Retinal pigment epithelial cell (primary cell): ENCODE measurements at regions not wholly inside any gene's neighbourhood (a gene's known extent, or its start where the extent isn't known, plus 50 kb on each side); places are given as distances from the start of the nearest gene placed in this dataset.

Experiments
- DNase-seq: peaks from one replicate; pipeline ENCODE4 v3.0.0-alpha.2; 2010; ENCODE audit warnings: low read depth
- H3K4me3 ChIP-seq: 2 replicates; pipeline ENCODE4 v1.5.1; 2011; ENCODE audit warnings: mild to moderate bottlenecking, low read length, control low read depth, moderate library complexity
- TF ChIP-seq, protein P1 (sequence below): conservative IDR thresholded peaks from 2 replicates; pipeline ENCODE4 v1.5.1; 2011; ENCODE audit warnings: low read depth, low read length, control low read depth, inconsistent platforms

DNA sequence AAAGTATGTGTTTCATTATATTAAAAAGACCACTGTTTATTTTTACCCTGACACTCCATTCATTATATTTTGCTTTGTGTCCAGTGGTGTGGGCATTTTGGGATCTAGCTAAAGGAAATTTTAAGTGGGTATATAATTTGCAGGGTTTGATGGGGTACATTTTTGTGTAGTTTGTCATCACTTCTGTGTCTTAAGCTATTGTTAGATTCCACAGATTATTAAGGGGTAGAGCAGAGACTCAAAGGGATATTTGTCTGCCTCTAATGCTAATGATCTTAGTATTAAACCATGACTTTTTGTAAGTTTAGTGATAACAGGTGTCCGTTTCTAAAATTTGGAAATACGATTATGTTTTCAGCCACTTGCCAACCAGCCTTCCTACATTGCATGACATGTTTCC lies 731.6 kb downstream of the BRINP1 start:
- TF ChIP-seq, protein P1, sequence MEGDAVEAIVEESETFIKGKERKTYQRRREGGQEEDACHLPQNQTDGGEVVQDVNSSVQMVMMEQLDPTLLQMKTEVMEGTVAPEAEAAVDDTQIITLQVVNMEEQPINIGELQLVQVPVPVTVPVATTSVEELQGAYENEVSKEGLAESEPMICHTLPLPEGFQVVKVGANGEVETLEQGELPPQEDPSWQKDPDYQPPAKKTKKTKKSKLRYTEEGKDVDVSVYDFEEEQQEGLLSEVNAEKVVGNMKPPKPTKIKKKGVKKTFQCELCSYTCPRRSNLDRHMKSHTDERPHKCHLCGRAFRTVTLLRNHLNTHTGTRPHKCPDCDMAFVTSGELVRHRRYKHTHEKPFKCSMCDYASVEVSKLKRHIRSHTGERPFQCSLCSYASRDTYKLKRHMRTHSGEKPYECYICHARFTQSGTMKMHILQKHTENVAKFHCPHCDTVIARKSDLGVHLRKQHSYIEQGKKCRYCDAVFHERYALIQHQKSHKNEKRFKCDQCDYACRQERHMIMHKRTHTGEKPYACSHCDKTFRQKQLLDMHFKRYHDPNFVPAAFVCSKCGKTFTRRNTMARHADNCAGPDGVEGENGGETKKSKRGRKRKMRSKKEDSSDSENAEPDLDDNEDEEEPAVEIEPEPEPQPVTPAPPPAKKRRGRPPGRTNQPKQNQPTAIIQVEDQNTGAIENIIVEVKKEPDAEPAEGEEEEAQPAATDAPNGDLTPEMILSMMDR: no peak
- DNase-seq: no peak
- no peak overlapping the region for H3K4me3 ChIP-seq

DNA sequence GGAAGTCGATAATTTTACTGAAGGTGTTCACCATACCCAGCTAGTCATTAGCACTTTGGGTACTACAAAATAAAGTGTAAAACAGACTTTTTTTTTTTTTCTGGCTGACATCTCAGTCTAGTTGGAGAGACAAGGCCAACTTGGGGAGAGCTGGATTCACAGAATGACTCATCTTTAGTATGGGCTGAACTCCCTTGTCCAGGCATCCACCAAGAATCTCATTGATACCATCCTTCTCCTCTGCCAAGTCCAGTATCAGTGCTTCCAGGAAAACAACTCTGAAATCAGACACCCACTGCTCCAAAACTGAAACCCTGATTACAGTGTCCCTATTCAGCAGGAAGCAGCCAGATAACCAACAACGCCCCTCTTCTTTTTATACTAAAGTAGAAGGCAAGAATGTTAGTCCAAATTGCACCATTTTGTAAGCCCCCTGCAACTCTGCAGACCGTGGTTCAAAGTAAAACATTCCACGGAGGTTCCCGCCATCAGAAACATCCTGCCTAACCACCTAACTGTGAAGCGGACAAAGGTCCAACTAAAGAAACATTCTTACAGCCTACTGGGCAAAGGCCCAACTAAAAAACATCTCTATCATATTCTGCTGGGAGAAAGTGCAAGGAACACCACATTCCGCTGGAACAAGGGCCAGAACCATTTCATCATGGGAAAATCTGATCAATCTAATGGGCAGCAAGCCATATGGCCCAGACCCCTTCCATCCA lies 728.2 kb downstream of the BRINP1 start:
- TF ChIP-seq, protein P1: no peak
- no peak for DNase-seq
- H3K4me3 ChIP-seq: no peak overlapping the region

DNA sequence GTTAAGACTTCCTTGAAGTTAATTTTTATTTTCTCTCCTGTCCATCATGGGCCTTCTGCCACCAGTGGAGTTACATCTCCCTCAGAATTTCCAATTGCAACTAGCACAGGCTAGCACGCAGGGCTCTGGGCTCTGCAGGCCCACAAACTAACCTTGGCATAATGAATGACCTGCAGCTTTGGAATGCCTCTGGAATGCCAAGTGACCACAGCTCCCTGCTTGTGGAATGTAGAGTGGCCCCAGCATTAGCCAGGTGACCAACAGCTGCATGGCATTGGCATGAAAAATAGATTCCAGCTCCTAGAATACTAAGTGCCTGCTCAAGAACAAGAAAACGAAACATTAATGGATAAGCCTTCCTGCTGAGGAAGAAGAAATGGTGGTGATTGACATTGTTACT lies 726.1 kb downstream of the BRINP1 start:
- TF ChIP-seq, protein P1: no peak
- DNase-seq: peak; percentile 99
- no peak overlapping the region for H3K4me3 ChIP-seq

DNA sequence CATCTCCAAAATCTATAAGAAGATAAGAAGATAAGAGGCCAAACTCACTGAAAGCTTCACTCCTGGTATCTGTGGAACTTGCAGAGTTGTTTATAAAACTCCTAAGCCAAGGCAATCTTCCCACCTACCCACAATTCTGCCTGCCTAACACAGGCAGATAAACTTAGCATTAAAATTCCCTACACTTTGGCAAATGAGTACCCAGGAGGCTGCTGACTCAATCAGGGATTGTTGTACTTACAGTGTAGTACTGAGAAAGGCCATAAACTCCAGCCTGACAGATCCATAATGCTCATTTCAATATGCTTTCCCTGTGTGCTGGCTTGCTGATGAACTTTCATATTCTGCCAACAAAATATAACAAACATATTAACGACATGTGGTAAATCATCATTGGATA lies 725.2 kb downstream of the BRINP1 start:
- TF ChIP-seq, protein P1: no peak
- H3K4me3 ChIP-seq: no peak overlapping the region
- peak; percentile 63 for DNase-seq

DNA sequence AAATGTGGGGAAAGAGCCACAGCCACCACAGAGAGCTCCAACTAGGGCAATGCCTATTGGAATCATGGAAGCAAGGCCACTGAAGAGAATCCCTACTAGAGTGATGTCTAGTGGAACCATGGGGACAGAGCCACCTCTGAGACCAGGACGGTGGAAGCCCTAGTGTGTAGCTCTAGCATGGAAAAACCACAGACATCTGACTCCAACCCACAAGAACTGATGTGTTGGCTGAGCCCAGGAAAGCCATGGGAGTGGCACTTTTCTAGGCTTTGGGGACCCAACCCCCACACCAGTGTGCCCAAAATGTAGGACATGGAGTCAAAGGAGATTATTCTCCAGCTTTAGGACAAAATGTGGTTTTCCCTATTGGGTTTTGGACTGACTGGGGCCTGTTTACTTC lies 721.9 kb downstream of the BRINP1 start:
- no peak overlapping the region for H3K4me3 ChIP-seq
- no peak for DNase-seq
- TF ChIP-seq, protein P1: no peak

DNA sequence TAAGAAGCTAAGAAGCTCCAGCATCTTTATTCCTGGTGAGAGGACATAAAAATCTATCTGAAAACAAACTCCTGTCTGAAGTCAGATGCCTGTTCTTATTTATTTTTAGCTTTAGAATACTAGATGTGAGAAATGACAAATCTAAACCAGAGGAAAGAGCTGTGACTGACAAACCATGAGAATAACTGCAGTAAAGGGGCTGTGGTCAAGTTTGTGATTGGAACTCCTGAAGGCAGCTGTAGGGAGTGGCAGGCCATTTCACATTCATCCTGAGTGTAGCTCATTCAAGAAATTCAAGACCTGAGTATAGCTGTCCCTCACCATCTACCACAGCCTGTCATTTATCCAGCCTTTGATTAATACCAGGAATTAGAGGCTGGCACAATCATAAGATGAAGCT lies 718.8 kb downstream of the BRINP1 start:
- DNase-seq: no peak
- TF ChIP-seq, protein P1: no peak
- H3K4me3 ChIP-seq: no peak overlapping the region

DNA sequence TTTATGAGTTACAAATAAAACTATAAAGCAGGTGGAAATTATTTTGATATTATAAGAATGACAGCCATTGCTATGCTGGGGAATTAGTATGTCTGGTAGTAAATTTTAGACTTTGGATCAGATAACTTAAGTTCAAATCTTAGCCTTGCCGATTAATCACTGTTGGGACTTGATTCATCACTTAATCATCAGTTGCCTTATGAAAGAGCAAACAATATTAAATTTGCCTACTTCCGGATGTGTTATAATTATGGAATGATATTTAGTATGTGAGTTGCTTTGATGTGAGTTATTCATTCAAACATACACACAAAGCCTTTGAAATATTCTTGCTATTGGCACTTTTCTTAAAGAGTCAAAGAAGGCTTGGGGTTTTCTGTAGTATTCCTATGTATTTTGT lies 717.7 kb downstream of the BRINP1 start:
- no peak overlapping the region for H3K4me3 ChIP-seq
- TF ChIP-seq, protein P1: no peak
- no peak for DNase-seq
